Ishikawa (cell line): ENCODE measurements at regions not wholly inside any gene's neighbourhood (a gene's known extent, or its start where the extent isn't known, plus 50 kb on each side); places are given as distances from the start of the nearest gene placed in this dataset.

Experiments used
- CEBPB ChIP-seq: IDR thresholded peaks from 2 replicates; pipeline ENCODE4 v1.6.1; 2012
- CREB1 ChIP-seq: IDR thresholded peaks from 2 replicates; pipeline ENCODE4 v1.6.1; 2012; ENCODE audit warnings: low read depth
- EGR1 ChIP-seq: IDR thresholded peaks from 2 replicates; pipeline ENCODE4 v1.6.1; 2012
- EP300 ChIP-seq: IDR thresholded peaks from 2 replicates; pipeline ENCODE4 v1.6.1; 2012; ENCODE audit warnings: borderline replicate concordance
- FOXM1 ChIP-seq: IDR thresholded peaks from 2 replicates; pipeline ENCODE4 v1.6.1; 2012; ENCODE audit warnings: low read depth, borderline replicate concordance
- MAX ChIP-seq: IDR thresholded peaks from 2 replicates; pipeline ENCODE4 v1.6.1; 2012
- NFIC ChIP-seq: IDR thresholded peaks from 2 replicates; pipeline ENCODE4 v1.6.1; 2012
- RAD21 ChIP-seq: IDR thresholded peaks from 2 replicates; pipeline ENCODE4 v1.6.1; 2012; ENCODE audit warnings: low read depth
- REST ChIP-seq: IDR thresholded peaks from 2 replicates; pipeline ENCODE4 v1.6.1; 2012; ENCODE audit warnings: low read depth, mild to moderate bottlenecking
- TAF1 ChIP-seq: IDR thresholded peaks from 2 replicates; pipeline ENCODE4 v1.6.1; 2012; ENCODE audit warnings: low read depth, mild to moderate bottlenecking
- TCF12 ChIP-seq: IDR thresholded peaks from 2 replicates; pipeline ENCODE4 v1.6.1; 2012; ENCODE audit warnings: low read depth
- TEAD4 ChIP-seq: IDR thresholded peaks from 2 replicates; pipeline ENCODE4 v1.6.1; 2012
- USF1 ChIP-seq: IDR thresholded peaks from 2 replicates; pipeline ENCODE4 v1.6.1; 2012
- YY1 ChIP-seq: IDR thresholded peaks from 2 replicates; pipeline ENCODE4 v1.6.1; 2012; ENCODE audit warnings: low read depth
- ZBTB7A ChIP-seq: IDR thresholded peaks from 2 replicates; pipeline ENCODE4 v1.6.1; 2012; ENCODE audit warnings: low read depth

GRCh38 chr6:159564456-159564855 is 128.6 kb downstream of the SOD2 start:
- TF ChIP-seq TCF12 (no peak), USF1 (no peak), TEAD4 (no peak), TAF1 (no peak), MAX (no peak), RAD21 (no peak), CREB1 (no peak), EGR1 (no peak)

- TF ChIP-seq NFIC (no peak), TEAD4 (no peak), YY1 (no peak), TCF12 (no peak), CEBPB (no peak), TAF1 (no peak), CREB1 (no peak), USF1 (no peak), RAD21 (no peak), ZBTB7A (no peak), FOXM1 (no peak), REST (no peak), EGR1 (no peak)
Observed at GRCh38 chr6:159557031-159557430, 136.0 kb downstream of the SOD2 start.

GRCh38 chr6:159555082-159555875 is 137.8 kb downstream of the SOD2 start:
- TF ChIP-seq ZBTB7A = no peak
- TF ChIP-seq USF1 = no peak
- no peak for TF ChIP-seq REST
- TF ChIP-seq CEBPB = no peak
- TF ChIP-seq YY1 = no peak
- no peak for TF ChIP-seq NFIC
- TF ChIP-seq TAF1 = no peak
- TF ChIP-seq TCF12 = no peak
- no peak for TF ChIP-seq EGR1
- no peak for TF ChIP-seq EP300
- TF ChIP-seq RAD21 = no peak
- no peak for TF ChIP-seq CREB1

- no peak for TF ChIP-seq ZBTB7A
- no peak for TF ChIP-seq YY1
- no peak for TF ChIP-seq MAX
- no peak for TF ChIP-seq REST
- TF ChIP-seq USF1 = no peak
- TF ChIP-seq NFIC = no peak
- no peak for TF ChIP-seq TAF1
- no peak for TF ChIP-seq TCF12
- no peak for TF ChIP-seq CREB1
- no peak for TF ChIP-seq EP300
- no peak for TF ChIP-seq RAD21
- no peak for TF ChIP-seq TEAD4
- no peak for TF ChIP-seq EGR1
- TF ChIP-seq CEBPB = no peak
- no peak for TF ChIP-seq FOXM1
Observed at GRCh38 chr6:159541296-159541695, 151.7 kb downstream of the SOD2 start.
